Lower leg skin (tissue), 3 donors: ENCODE measurements at regions not wholly inside any gene's neighbourhood (a gene's known extent, or its start where the extent isn't known, plus 50 kb on each side); places are given as distances from the start of the nearest gene placed in this dataset.

Source experiments
- CTCF ChIP-seq, 3 donors: fragments of 450-650 bp; IDR thresholded peaks; one replicate each; pipeline ENCODE4 v1.5.1; 2016; ENCODE audit warnings: antibody characterized with exemption in 3 of 3, mild to moderate bottlenecking in 3 of 3, moderate library complexity in 2 of 3
- POLR2A ChIP-seq, 2 donors: fragments of 450-650 bp; IDR thresholded peaks; one replicate each; pipeline ENCODE4 v1.6.1; 2016 to 2017; ENCODE audit warnings: antibody characterized with exemption in 2 of 2, mild to moderate bottlenecking in 1 of 2, moderate library complexity in 1 of 2

- no peak for TF ChIP-seq CTCF (IDR thresholded peaks at IDR 0.05)
- TF ChIP-seq POLR2A (IDR thresholded peaks at IDR 0.05): no peak
These were observed 73.7 kb downstream of the LRATD1 start for GRCh38 chr2:14706201-14706600.
